SK-N-MC (cell line): ENCODE measurements at regions not wholly inside any gene's neighbourhood (a gene's known extent, or its start where the extent isn't known, plus 50 kb on each side); places are given as distances from the start of the nearest gene placed in this dataset.

Experiments
- EZH2 ChIP-seq: fragments of 200-600 bp; sonication (generic); IDR thresholded peaks from one replicate; pipeline ENCODE4 v1.6.1; 2017; ENCODE audit warnings: antibody characterized with exemption
- POLR2AphosphoS5 ChIP-seq: IDR thresholded peaks from 2 replicates; pipeline ENCODE4 v1.6.1; 2012; ENCODE audit warnings: mild to moderate bottlenecking, low read depth, low read length, borderline replicate concordance

DNA sequence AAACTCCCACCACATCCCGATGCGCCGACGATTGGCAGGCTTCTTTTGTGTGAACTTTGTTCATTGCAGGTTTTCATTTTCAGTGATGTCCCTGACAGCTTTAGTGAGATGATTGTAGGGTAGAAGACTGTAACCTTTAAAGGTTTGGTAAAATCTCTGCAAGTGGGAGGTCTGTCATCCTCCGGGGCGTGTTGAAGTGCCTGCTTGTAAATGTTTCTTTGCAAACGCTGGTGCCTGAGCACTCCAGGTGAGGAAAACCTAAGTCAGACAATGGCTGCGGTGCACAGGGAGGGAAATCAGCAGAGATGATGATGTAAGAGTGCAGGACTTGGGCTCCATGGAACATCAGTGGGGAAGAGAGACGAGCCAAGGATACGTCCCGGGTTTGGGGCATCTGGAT, 228.1 kb downstream of the DRD1 start:
- TF ChIP-seq POLR2AphosphoS5: no peak
- no peak for TF ChIP-seq EZH2
